Neural cell (in vitro differentiated cells): ENCODE measurements at regions not wholly inside any gene's neighbourhood (a gene's known extent, or its start where the extent isn't known, plus 50 kb on each side); places are given as distances from the start of the nearest gene placed in this dataset.

Experiments used
- EZH2 ChIP-seq: fragments of 200-600, 300-800 bp; shearing (Covaris generic), sonication (generic); IDR thresholded peaks from 2 replicates; pipeline ENCODE4 v1.6.1; 2014; ENCODE audit warnings: antibody characterized with exemption, low read length, borderline replicate concordance, mild to moderate bottlenecking; ENCODE audit not compliant: insufficient read depth, poor library complexity, severe bottlenecking
- POLR2AphosphoS5 ChIP-seq: IDR thresholded peaks from 2 replicates; pipeline ENCODE4 v1.6.1; 2012
- RAD21 ChIP-seq: fragments of 450-650 bp; conservative IDR thresholded peaks from 2 replicates; pipeline ENCODE4 v1.6.1; 2014; ENCODE audit warnings: antibody characterized with exemption, mild to moderate bottlenecking, moderate library complexity
- TF ChIP-seq, protein P1 (sequence below): fragments of 450-650 bp; IDR thresholded peaks from 2 replicates; pipeline ENCODE4 v1.5.1; 2014; ENCODE audit warnings: antibody characterized with exemption, mild to moderate bottlenecking, moderate library complexity; ENCODE audit not compliant: poor library complexity, severe bottlenecking

GRCh38 chr13:52938065-52938464 lies 89.6 kb upstream of the PCDH8 start:
- TF ChIP-seq, protein P1, sequence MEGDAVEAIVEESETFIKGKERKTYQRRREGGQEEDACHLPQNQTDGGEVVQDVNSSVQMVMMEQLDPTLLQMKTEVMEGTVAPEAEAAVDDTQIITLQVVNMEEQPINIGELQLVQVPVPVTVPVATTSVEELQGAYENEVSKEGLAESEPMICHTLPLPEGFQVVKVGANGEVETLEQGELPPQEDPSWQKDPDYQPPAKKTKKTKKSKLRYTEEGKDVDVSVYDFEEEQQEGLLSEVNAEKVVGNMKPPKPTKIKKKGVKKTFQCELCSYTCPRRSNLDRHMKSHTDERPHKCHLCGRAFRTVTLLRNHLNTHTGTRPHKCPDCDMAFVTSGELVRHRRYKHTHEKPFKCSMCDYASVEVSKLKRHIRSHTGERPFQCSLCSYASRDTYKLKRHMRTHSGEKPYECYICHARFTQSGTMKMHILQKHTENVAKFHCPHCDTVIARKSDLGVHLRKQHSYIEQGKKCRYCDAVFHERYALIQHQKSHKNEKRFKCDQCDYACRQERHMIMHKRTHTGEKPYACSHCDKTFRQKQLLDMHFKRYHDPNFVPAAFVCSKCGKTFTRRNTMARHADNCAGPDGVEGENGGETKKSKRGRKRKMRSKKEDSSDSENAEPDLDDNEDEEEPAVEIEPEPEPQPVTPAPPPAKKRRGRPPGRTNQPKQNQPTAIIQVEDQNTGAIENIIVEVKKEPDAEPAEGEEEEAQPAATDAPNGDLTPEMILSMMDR: no peak
- no peak for TF ChIP-seq RAD21
- peak; percentile 72 for TF ChIP-seq POLR2AphosphoS5
- TF ChIP-seq EZH2: no peak
